B cell (primary cell): ENCODE measurements at regions not wholly inside any gene's neighbourhood (a gene's known extent, or its start where the extent isn't known, plus 50 kb on each side); places are given as distances from the start of the nearest gene placed in this dataset.

Experiments used
- ATAC-seq: fragments of 200-7000 bp; cut with Tn5 transposase; one replicate; pipeline ENCODE4 v1.10.0; 2021; ENCODE audit warnings: low read depth, mild to moderate bottlenecking, moderate number of reproducible peaks, moderate library complexity
- CTCF ChIA-PET: fragments of 350-600 bp; sonication (Branson Sonifier 250); formaldehyde crosslinking; loops from one replicate; lab custom pipeline; 2021; ENCODE audit warnings: antibody characterized with exemption, inconsistent platforms; lab: Charles Lee
- POLR2A ChIA-PET: fragments of 350-600 bp; sonication (Branson Sonifier 250); formaldehyde crosslinking; loops from one replicate; lab custom pipeline; 2021; ENCODE audit warnings: antibody characterized with exemption; lab: Charles Lee
- DNase-seq: peaks from one replicate; pipeline ENCODE4 v3.0.0; 2013
- H2AFZ ChIP-seq: 2 replicates; pipeline ENCODE4 v1.6.1; 2012; ENCODE audit warnings: mild to moderate bottlenecking, low read depth, low read length; ENCODE audit not compliant: insufficient read depth, poor library complexity, severe bottlenecking
- H3K27ac ChIP-seq, 2 donors: 1 replicate in 1 of 2; 2 replicates in 1 of 2; pipeline ENCODE4 v1.5.1; 2012 to 2013; ENCODE audit warnings: low read length in 2 of 2, mild to moderate bottlenecking in 2 of 2, moderate library complexity in 1 of 2
- H3K27me3 ChIP-seq, 4 experiments: fragments of 200-600 bp in 1 of 4; sonication (generic) in 1 of 4; replicated peaks in 1 of 4; 1 replicate in 2 of 4; 2 replicates in 2 of 4; pipeline versions ENCODE4 v1.6.1 to v1.7.0; 2013 to 2016; ENCODE audit warnings: low read length in 3 of 4, mild to moderate bottlenecking in 2 of 4, mixed read lengths in 1 of 4, moderate library complexity in 1 of 4; ENCODE audit not compliant: insufficient read depth in 4 of 4, control insufficient read depth in 3 of 4; ENCODE audit errors: control extremely low read depth in 1 of 4
- H3K36me3 ChIP-seq, 2 experiments: replicated peaks in 1 of 2; 1 replicate in 1 of 2; 2 replicates in 1 of 2; pipeline versions ENCODE4 v1.6.1 to v1.7.1; 2013; ENCODE audit warnings: low read length in 1 of 2; ENCODE audit not compliant: insufficient read depth in 2 of 2, control insufficient read depth in 1 of 2; ENCODE audit errors: control extremely low read depth in 1 of 2, extremely low read depth in 1 of 2
- H3K4me1 ChIP-seq, 2 donors: fragments of 200-600 bp in 1 of 2; sonication (generic) in 1 of 2; 1 replicate in 1 of 2; 2 replicates in 1 of 2; pipeline versions ENCODE4 v1.5.1 to v1.6.1; 2013 to 2017; ENCODE audit warnings: low read length in 2 of 2; ENCODE audit not compliant: control insufficient read depth in 2 of 2, insufficient read depth in 2 of 2
- H3K4me2 ChIP-seq: replicated peaks from 2 replicates; pipeline ENCODE3; 2012; ENCODE audit warnings: mild to moderate bottlenecking, low read depth, low read length; ENCODE audit not compliant: poor library complexity, severe bottlenecking
- H3K4me3 ChIP-seq, 5 experiments: fragments of 200-600 bp in 1 of 5; sonication (generic) in 1 of 5; 1 replicate in 3 of 5; 2 replicates in 2 of 5; pipeline versions ENCODE4 v1.5.1 to v1.7.0; 2011 to 2016; ENCODE audit warnings: low read length in 4 of 5, mild to moderate bottlenecking in 4 of 5, low read depth in 2 of 5, control low read depth in 1 of 5, moderate library complexity in 1 of 5; ENCODE audit not compliant: insufficient read depth in 1 of 5; ENCODE audit errors: control extremely low read depth in 1 of 5, extremely low read depth in 1 of 5
- H3K79me2 ChIP-seq: fragments of 200-600 bp; sonication (generic); one replicate; pipeline ENCODE4 v1.6.0; 2016; ENCODE audit warnings: low read length; ENCODE audit not compliant: control insufficient read depth, insufficient read depth
- H3K9ac ChIP-seq: fragments of 200-600 bp; sonication (generic); 2 replicates; pipeline ENCODE4 v1.6.1; 2017; ENCODE audit warnings: mild to moderate bottlenecking, low read length, moderate library complexity
- H3K9me3 ChIP-seq, 3 donors: one replicate each; pipeline versions ENCODE4 v1.6.1 to v1.7.1; 2013; ENCODE audit warnings: low read length in 2 of 3; ENCODE audit not compliant: control insufficient read depth in 2 of 3, insufficient read depth in 1 of 3; ENCODE audit errors: control extremely low read depth in 1 of 3
- H4K20me1 ChIP-seq: 2 replicates; pipeline ENCODE4 v1.6.0; 2012; ENCODE audit warnings: mild to moderate bottlenecking, low read length; ENCODE audit not compliant: insufficient read depth, control insufficient read depth, poor library complexity, severe bottlenecking
- H3K27ac Mint-ChIP-seq: one replicate; pipeline ENCODE4 v1.8.0; 2021; ENCODE audit warnings: mixed read lengths
- H3K27me3 Mint-ChIP-seq: one replicate; pipeline ENCODE4 v1.8.0; 2021; ENCODE audit warnings: mixed read lengths
- H3K4me1 Mint-ChIP-seq: one replicate; pipeline ENCODE4 v1.8.0; 2021; ENCODE audit warnings: mixed read lengths
- H3K4me3 Mint-ChIP-seq: one replicate; pipeline ENCODE4 v1.8.0; 2021; ENCODE audit warnings: mixed read lengths
- H3K9me3 Mint-ChIP-seq: one replicate; pipeline ENCODE4 v1.8.0; 2022; ENCODE audit warnings: mixed read lengths; ENCODE audit not compliant: insufficient read depth
- CTCF ChIP-seq: fragments of 200-600 bp; IDR thresholded peaks from one replicate; pipeline ENCODE4 v1.8.0; 2022; ENCODE audit warnings: antibody characterized with exemption, mild to moderate bottlenecking
- EZH2 ChIP-seq: IDR thresholded peaks from 2 replicates; pipeline ENCODE4 v1.6.1; 2012; ENCODE audit warnings: borderline replicate concordance, low read depth, mild to moderate bottlenecking, moderate library complexity, low read length; ENCODE audit not compliant: insufficient read depth, poor library complexity, severe bottlenecking
- WGBS: methylation state at CpG from one replicate; pipeline ENCODE4 v1.1.5; 2013; ENCODE audit warnings: missing lambda C conversion rate; ENCODE audit not compliant: insufficient coverage; 5-methylcytosine and 5-hydroxymethylcytosine counted together
- intact Hi-C: fragments of 100-400 bp; cut with micrococcal nuclease; formaldehyde crosslinking; loops from one replicate; pipeline ENCODE4 v1.10.0; 2022

DNA sequence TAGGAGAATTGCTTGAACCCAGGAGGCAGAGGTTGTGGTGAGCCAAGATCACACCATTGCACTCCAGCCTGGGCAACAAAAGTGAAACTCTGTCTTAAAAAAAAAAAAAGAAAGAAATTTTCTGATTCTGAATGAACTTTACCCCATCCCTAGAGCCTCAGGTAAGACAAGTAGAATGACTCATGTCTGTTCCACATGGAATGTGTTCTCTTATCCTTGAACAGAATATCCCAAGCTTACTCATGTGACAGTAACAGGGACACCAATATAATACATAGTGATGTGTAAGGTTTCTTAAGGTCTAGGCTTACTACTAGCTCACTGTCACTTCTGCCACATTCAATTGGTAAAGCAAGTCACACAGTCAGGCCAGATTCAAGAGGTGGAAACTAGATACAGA lies 219.6 kb upstream of the BTBD3 start:
- ChIA-PET CTCF (no interaction called here), POLR2A (no interaction called here)
- DNase-seq (no peak), ATAC-seq (no peak)
- no peaks in the 10 kb centered on the region for H3K79me2 ChIP-seq
- Mint-ChIP-seq H3K27ac (no peak overlapping the region), H3K4me1 (no peaks in the 10 kb centered on the region), H3K27me3 (no peaks in the 10 kb centered on the region), H3K4me3 (no peak overlapping the region), H3K9me3 (peaks cover 3% of the 10 kb centered on the region)
- no peak overlapping the region for H3K9ac ChIP-seq
- intact Hi-C loops: no loop called here
- no peak overlapping the region for H2AFZ ChIP-seq
- no peak overlapping the region for H3K4me3 ChIP-seq
- H3K4me2 ChIP-seq: no peak overlapping the region
- no peaks in the 10 kb centered on the region for H3K9me3 ChIP-seq
- H3K27ac ChIP-seq: no peak overlapping the region
- no peaks in the 10 kb centered on the region for H3K27me3 ChIP-seq
- TF ChIP-seq CTCF (no peak), EZH2 (no peak)
- no peaks in the 10 kb centered on the region for H3K36me3 ChIP-seq
- no peaks in the 10 kb centered on the region for H3K4me1 ChIP-seq
- no peaks in the 10 kb centered on the region for H4K20me1 ChIP-seq

GRCh38 chr20:11700831-11701230 lies 216.9 kb upstream of the BTBD3 start:
- intact Hi-C loops: no loop called here
- H3K9me3 Mint-ChIP-seq: no peaks in the 10 kb centered on the region
- no peak for DNase-seq
- ATAC-seq: no peak
- no peak for TF ChIP-seq CTCF
- TF ChIP-seq EZH2: no peak
- Histone ChIP-seq H3K27ac (no peak overlapping the region), H3K9ac (no peak overlapping the region), H3K4me3 (no peak overlapping the region), H3K9me3 (no peaks in the 10 kb centered on the region), H3K79me2 (no peaks in the 10 kb centered on the region), H3K4me2 (no peak overlapping the region), H3K4me1 (no peaks in the 10 kb centered on the region), H2AFZ (no peak overlapping the region), H3K27me3 (no peaks in the 10 kb centered on the region), H4K20me1 (no peaks in the 10 kb centered on the region), H3K36me3 (no peaks in the 10 kb centered on the region)
- H3K4me1 Mint-ChIP-seq: no peaks in the 10 kb centered on the region
- no peak overlapping the region for H3K4me3 Mint-ChIP-seq
- ChIA-PET CTCF (no interaction called here), POLR2A (no interaction called here)
- no peak overlapping the region for H3K27ac Mint-ChIP-seq
- 0% methylated on average over 3 of the region's 5 CpGs for WGBS
- H3K27me3 Mint-ChIP-seq: no peaks in the 10 kb centered on the region
